ENCODE measurements at regions not wholly inside any gene's neighbourhood (a gene's known extent, or its start where the extent isn't known, plus 50 kb on each side); places are given as distances from the start of the nearest gene placed in this dataset.

DNA sequence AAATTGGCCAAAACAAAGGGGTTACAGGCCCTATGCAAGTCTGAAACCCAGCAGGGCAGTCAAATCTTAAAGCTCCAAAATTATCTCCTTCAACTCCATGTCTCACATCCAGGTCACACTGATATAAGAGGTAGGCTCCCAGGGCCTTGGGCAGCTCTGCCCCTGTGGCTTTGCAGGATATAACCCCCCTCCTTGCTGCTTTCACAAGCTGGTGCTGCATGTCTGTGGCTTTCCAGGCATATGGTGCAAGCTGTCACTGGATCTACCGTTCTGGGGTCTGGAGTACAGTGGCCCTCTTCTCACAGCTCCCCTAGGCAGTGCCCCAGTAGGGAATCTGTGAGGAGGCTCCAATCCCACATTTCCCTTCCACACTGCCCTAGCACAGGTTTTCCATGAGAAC lies 519.6 kb downstream of the ETS1 start:
- no peak for DNase-seq

DNA sequence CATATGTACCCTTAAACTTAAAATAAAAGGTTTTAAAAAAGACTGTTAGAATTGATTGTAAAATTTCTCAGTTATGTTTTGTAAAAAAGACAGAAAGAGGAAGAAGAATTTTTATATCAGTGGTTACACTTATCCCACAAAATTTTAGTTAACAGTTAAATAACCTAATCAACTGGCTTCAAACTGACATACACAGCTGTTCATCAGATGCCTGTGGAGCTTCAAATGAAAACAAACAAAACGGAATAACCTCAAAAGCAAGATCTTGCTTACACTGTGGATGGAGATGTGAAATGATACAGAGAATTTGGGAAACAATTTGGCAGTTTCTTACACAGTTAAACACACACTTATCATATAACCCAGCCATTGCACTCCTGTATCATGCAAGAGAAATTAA lies 521.0 kb downstream of the ETS1 start:
- no peak for DNase-seq

DNA sequence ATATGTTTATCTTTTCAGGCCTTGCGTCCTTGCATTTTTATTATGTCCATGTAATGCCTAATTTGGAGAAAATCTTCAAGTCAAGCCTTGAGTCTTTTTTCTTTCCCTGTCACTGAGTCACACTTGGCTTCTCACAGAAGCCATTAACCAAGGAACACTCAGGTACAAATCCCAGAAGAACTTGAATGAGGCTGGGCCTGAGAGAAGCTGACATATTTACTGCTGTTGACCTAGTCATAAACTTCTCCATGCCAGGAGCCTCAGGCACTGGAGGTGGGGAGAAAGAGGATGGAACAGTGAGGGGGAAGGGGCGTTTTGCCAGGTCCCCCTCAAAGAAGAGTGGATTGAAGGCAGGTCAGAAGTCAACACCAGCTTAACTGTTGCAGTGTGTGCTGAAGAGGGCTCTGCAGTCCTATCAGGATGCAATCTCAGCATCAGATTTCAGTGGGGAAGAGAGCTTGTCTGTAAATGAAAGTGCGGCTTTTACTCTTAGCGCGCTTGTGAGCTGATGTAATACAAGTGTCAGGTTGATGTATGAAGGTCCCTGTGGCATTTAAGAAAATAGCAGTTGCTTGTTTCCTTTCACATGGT lies 526.0 kb downstream of the ETS1 start:
- DNase-seq: peak; percentile 85

DNA sequence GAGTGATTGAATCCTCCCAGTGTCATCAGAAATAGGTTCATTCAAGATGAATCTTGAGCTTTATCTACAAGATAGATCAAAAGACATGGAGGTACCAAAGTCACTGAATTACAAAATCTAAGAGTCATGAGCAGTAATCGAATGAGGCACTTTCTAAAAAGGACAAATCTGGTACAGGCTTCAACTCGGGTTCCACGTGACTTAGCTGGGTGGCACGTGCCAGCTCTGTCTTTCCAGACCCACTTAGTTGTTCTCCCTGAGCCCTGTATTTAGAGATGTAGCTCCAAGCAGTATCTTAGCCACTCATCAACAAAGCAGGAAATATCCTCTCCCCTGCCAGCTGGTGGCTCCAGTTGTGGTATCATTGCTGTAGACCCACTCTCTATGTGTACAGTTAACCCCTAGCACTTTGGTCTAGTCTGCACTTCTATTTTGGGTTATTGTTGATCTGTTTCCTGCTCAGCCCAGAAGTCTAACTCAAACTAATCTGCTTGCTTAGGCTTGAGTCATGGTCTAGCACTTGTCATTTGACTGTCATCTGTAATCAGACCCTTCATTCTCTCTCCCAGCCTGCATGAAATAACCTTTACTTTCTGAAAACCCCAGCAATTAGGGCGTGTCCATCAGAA lies 528.7 kb downstream of the ETS1 start:
- DNase-seq: no peak

DNA sequence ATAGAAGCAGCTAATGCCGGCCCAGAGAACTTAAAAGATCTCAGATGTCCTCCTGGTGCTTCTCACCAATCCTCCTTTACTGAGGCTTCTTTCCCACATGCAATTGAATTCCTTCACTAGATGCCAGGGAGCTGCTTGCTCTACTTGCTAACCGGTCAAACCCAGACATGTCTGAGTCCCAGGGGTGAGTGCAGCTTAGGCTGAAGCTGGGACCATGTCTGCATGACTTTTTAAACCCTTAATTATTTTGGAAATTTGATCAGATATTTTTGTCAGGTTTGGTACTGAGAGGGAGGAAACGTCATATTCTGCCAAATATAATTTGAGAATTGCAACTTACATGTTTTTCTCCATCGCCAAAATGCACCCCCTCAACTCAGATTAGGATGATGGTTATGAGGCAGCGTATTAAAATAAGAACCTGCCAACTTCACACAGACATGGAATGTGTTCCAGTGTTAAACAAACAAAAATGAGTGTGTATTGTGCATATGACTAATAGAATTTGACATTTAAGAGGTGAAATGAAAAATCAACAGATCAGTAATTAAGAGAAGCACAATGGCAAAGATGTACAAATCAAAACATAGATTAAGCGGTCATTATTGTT lies 529.5 kb downstream of the ETS1 start:
- no peak for DNase-seq

DNA sequence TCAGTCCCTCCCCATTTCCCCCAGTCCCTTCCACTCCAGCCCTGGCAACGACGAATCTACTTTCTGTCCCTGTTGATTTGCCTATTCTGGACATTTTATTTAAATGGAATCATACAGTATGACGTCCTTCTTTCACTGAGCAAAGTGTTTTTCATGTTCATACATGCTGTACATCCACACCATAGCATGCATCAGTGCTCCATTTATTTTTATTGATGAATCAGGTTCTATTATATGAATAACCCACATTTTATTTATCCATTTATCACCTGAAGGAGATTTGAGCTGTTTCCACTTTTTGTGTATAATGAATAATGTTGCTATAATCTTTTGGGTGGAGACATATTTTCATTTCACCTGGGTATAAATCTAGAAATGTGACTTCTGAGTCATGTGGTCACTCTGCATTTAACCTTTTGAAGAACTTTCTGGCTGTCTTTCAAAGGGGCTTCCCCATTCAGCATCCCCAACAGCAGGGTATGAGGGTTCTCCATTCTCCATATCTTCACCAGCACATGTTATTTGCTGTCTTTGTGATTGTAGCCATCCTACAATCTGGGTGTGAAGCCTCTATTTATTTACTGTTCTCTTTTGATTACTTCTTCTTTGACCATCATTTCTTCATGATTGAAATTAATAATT lies 531.7 kb downstream of the ETS1 start:
- DNase-seq: no peak

DNA sequence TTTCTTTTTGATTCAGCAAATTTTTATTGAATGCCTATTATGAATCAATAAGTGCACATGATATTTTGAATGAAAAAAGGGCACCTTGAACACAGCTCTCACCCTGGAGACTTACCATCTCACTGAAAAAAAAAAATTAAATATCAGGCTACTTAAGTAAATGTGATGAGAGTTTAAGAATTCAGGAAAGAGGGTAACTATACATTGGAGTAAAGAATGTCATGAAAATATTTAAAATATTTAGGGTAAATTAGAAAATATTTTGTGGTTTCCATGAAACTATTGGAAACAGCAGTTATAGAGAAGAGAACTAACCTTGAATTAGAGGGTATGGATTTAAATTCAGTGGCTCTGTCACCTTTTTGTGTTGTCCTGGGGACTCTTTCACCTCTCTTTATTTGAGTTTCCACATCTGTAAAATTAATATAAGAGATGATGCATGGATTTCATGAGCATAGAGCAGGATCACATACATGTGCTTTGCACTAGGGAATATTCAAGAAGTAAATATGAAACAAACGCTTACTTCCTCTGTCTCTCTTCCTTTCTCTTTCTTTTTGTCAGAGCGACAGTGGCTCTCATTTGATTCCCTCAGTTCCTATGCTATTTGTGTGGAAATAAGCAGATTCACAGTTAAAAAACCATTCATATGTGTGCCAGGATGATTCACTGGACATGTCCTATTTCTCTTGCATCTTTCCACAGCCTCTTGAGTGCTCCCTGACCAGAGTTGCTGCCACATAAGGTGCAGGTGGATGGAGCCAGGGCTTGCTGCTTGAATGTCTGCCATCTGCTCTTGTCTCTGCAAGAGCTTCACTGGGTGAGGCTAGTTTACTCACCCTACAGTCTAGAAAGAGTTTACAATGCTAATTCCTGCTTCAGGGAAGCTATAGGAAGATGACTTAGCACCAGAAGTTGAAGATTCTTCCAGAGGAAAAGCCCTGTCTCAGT lies 533.1 kb downstream of the ETS1 start:
- peak; percentile 72 for DNase-seq

DNA sequence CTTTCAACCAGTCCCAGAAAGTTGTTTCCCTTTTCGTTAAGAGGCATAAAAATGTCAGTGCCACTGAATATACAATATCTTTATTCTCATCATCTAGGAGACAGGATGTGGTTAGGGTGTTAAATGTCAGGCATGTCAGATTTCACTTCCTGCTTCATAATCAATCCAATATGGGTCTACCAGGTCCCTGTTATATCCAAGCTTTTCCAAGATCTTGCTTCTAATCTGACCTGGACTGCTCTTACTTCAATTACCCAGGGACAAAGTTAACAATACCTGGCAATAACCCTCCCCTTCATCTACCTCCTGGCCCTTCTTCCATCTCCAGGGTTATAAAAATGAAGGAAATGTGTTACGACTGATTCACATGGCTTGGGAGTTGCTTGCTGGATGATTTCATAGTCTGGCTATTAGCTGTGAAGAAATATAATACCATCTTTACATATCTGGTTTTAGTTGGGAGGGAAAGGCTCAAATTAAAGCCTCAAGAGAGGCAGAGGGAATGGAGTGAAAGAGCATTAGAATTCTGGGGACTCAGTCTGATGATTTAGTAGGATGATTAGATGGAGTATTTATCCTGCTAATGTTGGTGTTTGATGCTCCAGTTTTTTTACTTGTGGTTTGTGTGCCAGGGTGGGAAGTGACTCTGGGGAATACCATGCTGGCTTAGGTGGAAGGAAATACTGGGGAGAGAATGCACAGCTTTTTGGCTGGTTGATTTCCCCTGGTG lies 534.3 kb downstream of the ETS1 start:
- peak; percentile 95 for DNase-seq

DNA sequence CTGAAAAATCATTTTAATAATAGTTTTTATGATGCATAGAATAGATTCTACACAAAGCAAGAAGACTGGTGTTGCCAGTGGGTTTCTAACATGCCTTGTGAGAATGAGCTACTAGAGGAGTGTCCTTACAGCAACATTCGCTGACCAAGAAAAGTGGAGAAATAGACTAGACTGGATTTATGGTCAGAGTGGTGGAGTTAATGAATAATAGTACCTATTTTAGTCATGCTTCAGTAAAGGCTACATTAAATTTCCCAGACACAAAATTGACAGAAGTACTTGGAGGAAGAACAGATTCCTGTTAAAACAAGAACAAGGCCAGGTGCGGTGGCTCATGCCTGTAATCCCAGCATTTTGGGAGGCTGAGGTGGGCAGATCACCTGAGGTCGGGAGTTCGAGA lies 539.2 kb downstream of the ETS1 start:
- no peak for DNase-seq

DNA sequence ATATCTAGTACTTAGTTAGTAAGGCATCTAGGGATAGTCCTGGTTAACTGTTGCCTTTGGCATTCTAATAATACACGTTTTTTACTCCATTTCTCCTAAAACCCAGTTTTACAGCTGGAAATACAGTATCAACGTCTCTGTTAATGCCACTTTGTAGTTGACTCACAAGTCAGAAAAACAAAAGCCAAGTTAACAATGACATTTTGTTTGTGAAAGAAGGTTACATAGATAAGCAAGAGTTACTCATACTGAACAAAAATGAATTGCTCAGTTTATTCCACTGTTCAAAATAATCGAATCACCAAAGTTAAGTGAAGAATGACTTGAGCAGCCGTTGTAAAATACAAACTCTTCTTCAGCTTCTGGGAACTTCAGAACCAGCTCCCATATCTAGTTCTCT lies 540.3 kb downstream of the ETS1 start:
- no peak for DNase-seq

DNA sequence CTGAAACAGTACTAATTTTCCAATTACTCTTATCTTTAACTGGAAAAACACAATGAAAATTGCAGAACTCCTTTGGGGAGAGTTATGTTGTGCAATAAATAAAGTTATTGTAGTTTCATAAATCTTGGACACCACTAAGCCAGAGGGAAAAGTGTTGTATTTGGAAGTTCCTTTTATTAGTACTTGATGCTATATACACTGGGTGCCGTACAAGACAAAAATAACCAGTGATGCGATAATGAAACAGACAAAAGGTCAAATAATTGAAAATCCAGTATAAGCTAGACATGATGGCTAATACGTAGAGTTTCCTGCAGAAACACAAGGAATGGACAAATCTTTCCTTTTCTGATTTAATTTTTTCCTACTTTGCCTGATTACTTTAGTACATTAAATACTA lies 541.1 kb downstream of the ETS1 start:
- no peak for DNase-seq

DNA sequence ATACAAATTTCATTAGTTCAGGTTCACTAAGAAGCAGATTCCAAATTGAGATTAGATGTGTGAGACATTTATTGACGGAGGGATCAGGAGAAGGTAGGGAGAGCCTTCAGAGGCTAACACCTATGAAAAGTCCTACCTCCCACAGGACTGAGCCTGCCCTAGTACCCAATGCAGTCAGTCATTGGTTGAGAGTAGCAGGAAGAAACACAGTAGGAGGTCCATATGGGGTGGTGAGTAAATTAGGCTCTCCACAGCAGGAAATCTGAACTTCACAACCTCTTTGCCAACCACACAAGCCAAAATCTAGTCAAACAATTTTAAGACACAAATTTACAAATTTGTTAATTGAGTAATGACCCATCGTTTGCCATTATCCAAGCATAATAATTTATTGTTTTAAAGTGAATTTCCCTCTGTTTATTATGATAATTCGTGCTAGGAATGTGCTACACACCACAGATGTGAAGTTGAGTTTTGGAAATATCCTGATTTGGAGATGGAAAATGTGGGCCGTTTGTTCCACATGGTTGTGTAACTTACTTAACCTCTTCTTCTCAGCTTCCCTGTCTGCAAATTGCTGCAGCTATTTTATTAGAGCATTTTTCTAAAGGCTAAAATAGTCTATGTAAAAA lies 542.1 kb downstream of the ETS1 start:
- peak; percentile 36 for DNase-seq

DNA sequence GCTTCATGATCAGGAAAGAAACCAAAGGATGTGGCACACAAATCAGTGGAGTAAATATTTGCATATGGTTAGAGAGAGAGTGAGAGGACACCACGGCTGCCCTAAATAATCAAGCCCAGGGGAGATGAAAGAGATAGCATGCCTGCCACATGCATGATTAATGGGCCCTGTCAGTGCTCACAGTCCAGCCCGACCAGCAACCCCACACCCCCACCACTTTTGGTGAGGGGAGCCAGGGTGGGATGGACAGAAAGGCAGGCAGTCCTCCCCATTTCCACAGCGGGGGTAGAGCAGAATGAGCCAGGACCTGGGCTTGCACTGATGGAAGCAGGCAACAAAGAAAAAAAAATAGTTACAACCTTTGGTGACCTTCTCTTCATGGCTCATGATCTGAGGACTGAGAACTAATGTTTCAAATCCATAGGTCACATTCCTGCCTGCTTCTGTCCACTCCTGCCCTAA lies 545.0 kb downstream of the ETS1 start:
- DNase-seq: no peak

DNA sequence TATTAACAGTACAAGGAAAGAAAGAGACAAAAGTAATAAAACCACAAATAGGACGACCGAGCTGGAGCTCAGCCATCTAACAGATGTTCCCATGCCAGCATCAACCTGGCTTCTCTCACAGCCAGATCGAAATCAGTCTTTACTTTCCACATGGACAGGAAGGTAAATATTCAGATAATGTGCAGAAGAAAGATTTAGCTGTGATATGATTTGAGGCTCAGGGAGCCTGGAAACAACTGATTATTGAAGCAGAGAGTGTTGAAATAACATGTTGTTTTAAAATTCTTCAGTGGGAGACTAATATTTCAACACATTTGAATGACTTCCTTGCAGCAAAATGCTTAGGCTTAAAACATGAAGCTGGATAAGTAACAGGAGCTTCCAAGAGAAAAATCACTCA lies 546.8 kb downstream of the ETS1 start:
- DNase-seq: peak; percentile 73

DNA sequence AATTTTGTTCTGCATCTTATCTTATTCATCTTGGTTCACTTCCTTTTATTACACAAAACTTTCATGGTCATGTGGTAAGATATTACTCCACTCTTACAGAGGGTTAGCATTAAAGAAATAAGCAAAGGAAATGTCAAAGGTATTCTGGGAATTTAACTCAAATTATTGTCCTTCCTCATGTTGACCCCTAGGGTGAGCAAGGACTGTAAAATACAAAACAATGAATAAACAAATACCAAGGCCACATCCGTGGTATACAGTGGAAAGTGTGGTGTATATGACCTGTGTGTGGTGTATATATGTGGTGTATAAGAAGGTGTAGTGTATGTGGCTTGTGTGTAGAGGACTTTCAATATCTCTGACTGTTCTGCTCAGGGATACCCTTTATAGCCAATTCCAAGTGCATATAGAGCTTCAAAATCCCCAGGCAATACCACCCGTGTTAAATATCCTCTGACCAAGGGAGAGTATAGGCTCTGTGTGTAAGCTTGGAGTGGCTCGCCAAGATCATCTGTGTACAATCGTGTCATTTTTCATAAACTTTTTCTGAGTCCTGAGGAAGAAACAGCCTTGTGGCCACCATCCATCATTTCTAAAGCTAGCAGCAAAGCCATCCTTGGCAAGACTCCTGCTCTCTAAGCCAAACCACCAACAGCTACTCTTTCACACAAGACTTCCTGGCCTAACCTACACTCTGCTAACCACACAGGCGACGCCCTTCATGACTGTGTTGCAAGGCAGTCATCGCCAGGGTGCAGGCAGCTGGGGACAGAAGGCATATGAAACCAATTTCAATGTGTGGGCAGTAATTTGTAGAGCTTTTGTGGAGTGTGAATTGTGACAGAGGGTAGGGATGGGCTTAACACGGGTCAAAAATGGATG lies 548.0 kb downstream of the ETS1 start:
- peak; percentile 98 for DNase-seq

DNA sequence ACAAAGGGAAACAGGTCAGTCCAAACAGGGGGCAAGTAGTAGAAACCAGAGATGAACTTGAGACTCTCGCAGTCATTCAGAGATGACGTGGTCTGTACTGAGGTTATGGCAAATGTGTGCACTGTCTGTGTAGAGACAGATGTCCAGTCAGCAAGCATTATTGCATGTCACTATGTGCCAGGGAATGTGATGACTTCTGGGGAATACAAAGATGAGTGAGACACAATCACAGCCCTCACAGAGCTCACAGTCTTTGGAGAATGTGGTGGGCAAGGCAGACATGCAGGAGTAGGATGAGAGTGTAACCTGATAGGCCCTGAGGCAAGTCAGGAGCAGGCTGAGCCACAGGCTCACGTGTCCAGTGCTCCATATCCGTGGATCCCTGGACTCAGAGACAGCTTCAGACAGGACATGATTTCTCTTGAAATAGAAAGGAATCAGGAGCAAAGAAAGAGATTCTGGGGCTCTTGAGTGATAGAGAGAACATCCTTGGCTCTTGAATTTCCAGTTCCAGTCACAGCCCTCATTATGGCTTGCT lies 550.7 kb downstream of the ETS1 start:
- DNase-seq: no peak

DNA sequence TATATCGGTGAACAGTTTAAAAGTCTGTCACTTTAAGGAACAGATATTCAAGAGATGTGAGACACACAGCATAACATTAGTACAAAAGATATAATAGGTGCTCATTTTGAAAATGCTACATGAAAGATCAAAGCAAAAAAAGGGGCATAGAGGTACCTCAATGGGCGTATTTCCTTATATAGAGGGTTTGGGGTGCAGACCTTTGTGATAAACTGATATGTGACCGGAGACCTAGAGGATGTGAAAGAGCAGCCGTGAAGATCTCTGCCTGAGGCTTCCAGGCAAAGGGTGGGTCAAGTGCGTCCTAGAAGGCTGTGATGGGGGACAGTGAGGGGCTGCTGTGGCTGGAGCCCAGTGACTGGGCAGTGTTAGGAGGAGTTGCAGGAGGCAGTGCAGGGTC lies 551.4 kb downstream of the ETS1 start:
- no peak for DNase-seq

DNA sequence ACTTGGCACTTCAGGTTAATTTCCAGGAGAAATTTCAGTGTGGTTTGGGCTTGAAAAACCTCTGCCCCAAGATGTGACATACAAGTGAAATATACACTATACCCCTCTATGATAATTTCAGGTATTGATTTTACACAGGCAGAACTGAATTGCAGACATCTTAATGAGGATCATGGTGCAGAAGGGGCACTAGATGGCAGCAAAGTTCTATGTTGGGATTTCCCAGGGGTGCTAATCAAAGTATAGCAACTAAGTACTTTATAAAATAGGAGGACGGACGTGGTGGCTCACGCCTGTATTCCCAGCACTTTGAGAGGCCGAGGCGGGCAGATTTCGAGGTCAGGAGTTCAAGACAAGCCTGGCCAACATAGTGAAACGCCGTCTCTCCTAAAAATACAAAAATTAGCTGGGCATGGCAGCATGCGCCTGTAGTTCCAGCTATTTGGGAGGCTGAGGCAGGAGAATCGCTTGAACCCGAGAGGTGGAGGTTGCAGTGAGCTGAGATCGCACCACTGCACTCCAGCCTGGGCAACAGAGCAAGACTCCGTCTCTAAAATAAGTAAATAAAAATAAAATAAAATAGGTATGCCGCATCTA lies 555.7 kb downstream of the ETS1 start:
- peak; percentile 76 for DNase-seq

DNA sequence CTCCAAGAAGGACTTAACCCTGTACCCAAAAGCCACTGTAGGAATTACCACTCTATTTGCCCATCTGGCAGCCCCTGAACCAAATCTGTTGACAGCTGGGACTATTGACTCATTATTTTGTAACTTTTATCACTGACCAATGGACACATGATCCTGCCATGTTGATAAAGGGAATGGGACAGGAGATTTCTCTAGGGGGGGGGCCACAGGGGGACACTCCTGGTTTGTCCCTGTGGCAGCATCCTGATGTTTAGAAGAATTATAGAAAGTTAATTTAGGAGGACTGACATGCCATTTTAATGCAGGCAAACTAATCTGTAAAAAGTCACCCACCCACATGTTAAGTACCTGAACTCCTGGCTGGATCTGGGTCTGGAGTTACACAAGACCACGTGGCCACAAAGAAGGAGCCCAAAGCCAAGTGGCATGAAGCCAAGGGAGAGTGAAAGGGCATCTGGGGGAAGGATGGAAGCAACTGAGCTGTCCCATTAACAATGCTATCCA lies 558.1 kb downstream of the ETS1 start:
- no peak for DNase-seq

DNA sequence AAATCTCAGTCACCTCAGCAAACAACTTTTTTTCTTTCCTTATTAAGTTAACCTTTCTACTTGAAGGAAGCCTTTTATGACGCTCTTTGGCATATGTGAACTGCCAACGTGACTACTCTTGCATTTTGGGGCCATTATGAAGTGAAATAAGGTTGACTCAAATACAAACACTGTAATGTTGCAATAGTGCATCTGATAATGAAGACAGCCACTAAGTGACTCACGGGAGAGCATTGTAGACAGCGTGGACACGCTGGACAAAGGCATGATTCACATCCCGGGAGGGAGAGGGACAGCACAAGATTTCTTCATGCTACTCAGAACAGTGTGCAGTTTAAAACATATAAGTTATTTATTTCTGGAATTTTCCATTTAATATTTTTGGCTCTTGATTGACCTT lies 560.8 kb downstream of the ETS1 start:
- DNase-seq: peak; percentile 94
